ENCODE measurements at regions not wholly inside any gene's neighbourhood (a gene's known extent, or its start where the extent isn't known, plus 50 kb on each side); places are given as distances from the start of the nearest gene placed in this dataset.
"Not testable (repeated sequence)": the region's sequence is repeated elsewhere in the genome, so short reads cannot be mapped to it uniquely, and the experiment has no call there.

DNA sequence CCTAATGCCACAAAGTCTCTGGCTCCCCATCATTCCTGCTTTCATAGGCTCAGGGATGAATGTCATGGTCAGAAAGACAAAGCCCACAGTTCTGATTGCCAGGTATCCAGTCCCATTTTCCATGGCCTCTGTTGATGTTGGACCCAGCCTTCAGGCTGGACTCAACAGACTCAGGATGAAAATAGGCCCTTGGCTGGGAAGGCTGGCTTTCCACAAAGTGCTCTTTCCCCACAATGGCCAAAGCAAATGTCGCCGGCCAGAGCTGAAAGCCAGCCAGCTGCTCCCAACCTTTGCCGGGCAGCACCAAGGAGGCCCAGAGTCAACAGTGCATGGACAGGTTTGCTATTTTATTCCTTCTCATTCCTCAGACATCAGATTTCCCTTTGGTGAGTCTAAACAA is 430.1 kb upstream of the FGF16 start:
- H3K27ac ChIP-seq (ENCODE audit: extremely low read depth, low read depth, low read length): no peak overlapping the region
- H3K36me3 ChIP-seq (ENCODE audit: control insufficient read depth in 2 of 2, insufficient read depth in 1 of 2, low read length in 2 of 2): no peaks in the 10 kb centered on the region
- no peak overlapping the region for H3K4me3 ChIP-seq (ENCODE audit: low read depth, low read length)
- CTCF ChIA-PET: no interaction called here
- no peaks in the 10 kb centered on the region for H3K4me1 ChIP-seq (ENCODE audit: control insufficient read depth, insufficient read depth, low read length)
- no peaks in the 10 kb centered on the region; the same call in 1 of the 2 replicates for H3K9me3 ChIP-seq (ENCODE audit: control insufficient read depth, insufficient read depth, low read depth, low read length)
- POLR2A ChIA-PET: no interaction called here
- TF ChIP-seq, protein P1, sequence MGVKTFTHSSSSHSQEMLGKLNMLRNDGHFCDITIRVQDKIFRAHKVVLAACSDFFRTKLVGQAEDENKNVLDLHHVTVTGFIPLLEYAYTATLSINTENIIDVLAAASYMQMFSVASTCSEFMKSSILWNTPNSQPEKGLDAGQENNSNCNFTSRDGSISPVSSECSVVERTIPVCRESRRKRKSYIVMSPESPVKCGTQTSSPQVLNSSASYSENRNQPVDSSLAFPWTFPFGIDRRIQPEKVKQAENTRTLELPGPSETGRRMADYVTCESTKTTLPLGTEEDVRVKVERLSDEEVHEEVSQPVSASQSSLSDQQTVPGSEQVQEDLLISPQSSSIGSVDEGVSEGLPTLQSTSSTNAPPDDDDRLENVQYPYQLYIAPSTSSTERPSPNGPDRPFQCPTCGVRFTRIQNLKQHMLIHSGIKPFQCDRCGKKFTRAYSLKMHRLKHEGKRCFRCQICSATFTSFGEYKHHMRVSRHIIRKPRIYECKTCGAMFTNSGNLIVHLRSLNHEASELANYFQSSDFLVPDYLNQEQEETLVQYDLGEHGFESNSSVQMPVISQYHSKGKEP (tag by site-specific recombination; IDR thresholded peaks at IDR 0.05): no peak

DNA sequence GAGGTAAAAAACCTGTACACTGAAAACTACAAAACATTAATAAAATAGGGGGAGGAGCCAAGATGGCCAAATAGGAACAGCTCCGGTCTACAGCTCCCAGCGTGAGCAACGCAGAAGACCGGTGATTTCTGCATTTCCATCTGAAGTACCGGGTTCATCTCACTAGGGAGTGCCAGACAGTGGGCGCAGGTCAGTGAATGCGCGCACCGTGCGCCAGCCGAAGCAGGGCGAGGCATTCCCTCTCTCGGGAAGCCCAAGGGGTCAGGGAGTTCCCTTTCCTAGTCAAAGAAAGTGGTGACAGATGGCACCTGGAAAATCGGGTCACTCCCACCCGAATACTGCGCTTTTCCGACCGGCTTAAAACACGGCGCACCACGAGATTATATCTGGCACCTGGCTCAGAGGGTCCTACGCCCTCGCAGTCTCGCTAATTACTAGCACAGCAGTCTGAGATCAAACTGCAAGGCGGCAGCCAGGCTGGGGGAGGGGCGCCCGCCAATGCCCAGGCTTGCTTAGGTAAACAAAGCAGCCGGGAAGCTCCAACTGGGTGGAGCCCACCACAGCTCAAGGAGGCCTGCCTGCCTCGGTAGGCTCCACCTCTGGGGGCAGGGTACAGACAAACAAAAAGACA is 400.9 kb upstream of the FGF16 start:
- H3K4me3 ChIP-seq (ENCODE audit: low read depth, low read length); CTCF ChIA-PET; H3K9me3 ChIP-seq (ENCODE audit: control insufficient read depth, insufficient read depth, low read depth, low read length); POLR2A ChIA-PET; H3K27ac ChIP-seq (ENCODE audit: extremely low read depth, low read depth, low read length); H3K4me1 ChIP-seq (ENCODE audit: control insufficient read depth, insufficient read depth, low read length); H3K36me3 ChIP-seq (ENCODE audit: control insufficient read depth in 2 of 2, insufficient read depth in 1 of 2, low read length in 2 of 2): not testable (repeated sequence)
- peak; percentile 49; the same call in 1 of the 2 replicates for TF ChIP-seq ZNF335 (tag by site-specific recombination; conservative IDR thresholded peaks at IDR 0.05)
- TF ChIP-seq, protein P2, sequence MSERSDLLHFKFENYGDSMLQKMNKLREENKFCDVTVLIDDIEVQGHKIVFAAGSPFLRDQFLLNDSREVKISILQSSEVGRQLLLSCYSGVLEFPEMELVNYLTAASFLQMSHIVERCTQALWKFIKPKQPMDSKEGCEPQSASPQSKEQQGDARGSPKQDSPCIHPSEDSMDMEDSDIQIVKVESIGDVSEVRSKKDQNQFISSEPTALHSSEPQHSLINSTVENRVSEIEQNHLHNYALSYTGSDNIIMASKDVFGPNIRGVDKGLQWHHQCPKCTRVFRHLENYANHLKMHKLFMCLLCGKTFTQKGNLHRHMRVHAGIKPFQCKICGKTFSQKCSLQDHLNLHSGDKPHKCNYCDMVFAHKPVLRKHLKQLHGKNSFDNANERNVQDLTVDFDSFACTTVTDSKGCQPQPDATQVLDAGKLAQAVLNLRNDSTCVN (tag by site-specific recombination; optimal IDR thresholded peaks at IDR 0.05): peak; percentile 7

DNA sequence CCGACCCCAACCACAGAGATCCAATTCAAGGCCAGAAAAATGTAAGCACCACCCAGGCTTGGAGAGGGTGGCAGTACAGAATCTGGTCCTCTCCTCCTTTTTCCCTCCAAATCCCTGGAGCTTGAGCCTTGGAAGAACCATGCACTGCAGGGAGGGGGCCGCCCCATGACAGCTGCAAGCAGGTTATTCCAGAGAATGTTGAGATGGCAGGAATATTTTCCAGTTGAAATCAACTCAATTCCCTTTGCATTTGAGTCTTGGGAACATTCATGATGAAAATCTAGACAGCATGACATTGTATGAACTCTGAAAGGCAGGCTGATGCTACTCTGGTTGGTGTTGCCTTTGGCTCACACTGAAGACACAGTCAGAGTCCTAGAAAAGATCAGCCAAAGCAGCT is 386.6 kb upstream of the FGF16 start:
- CTCF ChIA-PET: no interaction called here
- POLR2A ChIA-PET: no interaction called here
- no peak overlapping the region for H3K4me3 ChIP-seq (ENCODE audit: low read depth, low read length)
- no peaks in the 10 kb centered on the region; the same call in 1 of the 2 replicates for H3K9me3 ChIP-seq (ENCODE audit: control insufficient read depth, insufficient read depth, low read depth, low read length)
- H3K36me3 ChIP-seq (ENCODE audit: control insufficient read depth in 2 of 2, insufficient read depth in 1 of 2, low read length in 2 of 2): no peaks in the 10 kb centered on the region
- no peak overlapping the region for H3K27ac ChIP-seq (ENCODE audit: extremely low read depth, low read depth, low read length)
- H3K4me1 ChIP-seq (ENCODE audit: control insufficient read depth, insufficient read depth, low read length): no peaks in the 10 kb centered on the region
- no peak for TF ChIP-seq ZNF658 (tag by site-specific recombination; IDR thresholded peaks at IDR 0.05)
- TF ChIP-seq SALL2 (tag by site-specific recombination; IDR thresholded peaks at IDR 0.05; ENCODE audit: borderline replicate concordance): no peak
- TF ChIP-seq YY1 (tag by site-specific recombination; IDR thresholded peaks at IDR 0.05): no peak
- no peak for TF ChIP-seq ZNF596 (tag by site-specific recombination; IDR thresholded peaks at IDR 0.05)
- TF ChIP-seq ZNF561 (tag by site-specific recombination; IDR thresholded peaks at IDR 0.05; ENCODE audit: borderline replicate concordance): no peak

DNA sequence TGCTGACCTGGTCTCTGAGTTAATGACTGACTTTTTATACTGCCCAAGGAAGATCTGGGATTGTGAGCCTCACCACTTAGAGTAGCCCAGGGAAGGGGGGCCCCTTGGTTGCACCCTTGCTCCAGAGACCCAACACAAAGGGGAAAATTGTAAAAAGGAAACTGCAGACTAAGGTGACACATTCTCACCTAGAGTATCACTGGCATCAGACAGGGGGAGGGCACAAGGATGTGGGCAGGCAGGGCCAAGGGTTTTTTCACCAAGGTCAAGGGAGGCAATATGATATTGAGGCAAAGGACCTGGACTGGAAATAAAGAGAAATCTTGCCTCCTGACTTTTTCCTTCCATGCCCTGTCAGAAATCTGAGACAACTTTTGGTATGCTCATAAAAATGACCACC is 386.2 kb upstream of the FGF16 start:
- Histone ChIP-seq H3K4me3 (ENCODE audit: low read depth, low read length) (no peak overlapping the region), H3K27ac (ENCODE audit: extremely low read depth, low read depth, low read length) (no peak overlapping the region), H3K9me3 (ENCODE audit: control insufficient read depth, insufficient read depth, low read depth, low read length) (no peaks in the 10 kb centered on the region; the same call in none of the 2 replicates), H3K4me1 (ENCODE audit: control insufficient read depth, insufficient read depth, low read length) (no peaks in the 10 kb centered on the region), H3K36me3 (ENCODE audit: control insufficient read depth in 2 of 2, insufficient read depth in 1 of 2, low read length in 2 of 2) (no peaks in the 10 kb centered on the region)
- CTCF ChIA-PET: interaction anchor here (0.5 kb wide), 1 partner anchor 12 kb away, joined by 3 read pairs; no protein-coding TSS in a partner anchor
- POLR2A ChIA-PET: no interaction called here
- TF ChIP-seq, protein P2 (tag by site-specific recombination; optimal IDR thresholded peaks at IDR 0.05): no peak
- TF ChIP-seq ZNF223 (tag by site-specific recombination; IDR thresholded peaks at IDR 0.05): no peak
- TF ChIP-seq ZNF629 (tag by site-specific recombination; IDR thresholded peaks at IDR 0.05): no peak
- no peak for TF ChIP-seq IKZF3 (tag by site-specific recombination; IDR thresholded peaks at IDR 0.05)
- TF ChIP-seq ZNF561 (tag by site-specific recombination; IDR thresholded peaks at IDR 0.05; ENCODE audit: borderline replicate concordance): no peak
- TF ChIP-seq, protein P3, sequence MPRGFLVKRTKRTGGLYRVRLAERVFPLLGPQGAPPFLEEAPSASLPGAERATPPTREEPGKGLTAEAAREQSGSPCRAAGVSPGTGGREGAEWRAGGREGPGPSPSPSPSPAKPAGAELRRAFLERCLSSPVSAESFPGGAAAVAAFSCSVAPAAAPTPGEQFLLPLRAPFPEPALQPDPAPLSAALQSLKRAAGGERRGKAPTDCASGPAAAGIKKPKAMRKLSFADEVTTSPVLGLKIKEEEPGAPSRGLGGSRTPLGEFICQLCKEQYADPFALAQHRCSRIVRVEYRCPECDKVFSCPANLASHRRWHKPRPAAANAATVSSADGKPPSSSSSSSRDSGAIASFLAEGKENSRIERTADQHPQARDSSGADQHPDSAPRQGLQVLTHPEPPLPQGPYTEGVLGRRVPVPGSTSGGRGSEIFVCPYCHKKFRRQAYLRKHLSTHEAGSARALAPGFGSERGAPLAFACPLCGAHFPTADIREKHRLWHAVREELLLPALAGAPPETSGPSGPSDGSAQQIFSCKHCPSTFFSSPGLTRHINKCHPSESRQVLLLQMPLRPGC (tag by site-specific recombination; IDR thresholded peaks at IDR 0.05): no peak
- TF ChIP-seq ZNF274 (IDR thresholded peaks at IDR 0.05; ENCODE audit: low read length): no peak
- no peak for TF ChIP-seq ZNF274 (tag by site-specific recombination; IDR thresholded peaks at IDR 0.05; ENCODE audit: borderline replicate concordance)
- no peak for TF ChIP-seq ZNF624 (tag by site-specific recombination; IDR thresholded peaks at IDR 0.05)
- TF ChIP-seq, protein P4, sequence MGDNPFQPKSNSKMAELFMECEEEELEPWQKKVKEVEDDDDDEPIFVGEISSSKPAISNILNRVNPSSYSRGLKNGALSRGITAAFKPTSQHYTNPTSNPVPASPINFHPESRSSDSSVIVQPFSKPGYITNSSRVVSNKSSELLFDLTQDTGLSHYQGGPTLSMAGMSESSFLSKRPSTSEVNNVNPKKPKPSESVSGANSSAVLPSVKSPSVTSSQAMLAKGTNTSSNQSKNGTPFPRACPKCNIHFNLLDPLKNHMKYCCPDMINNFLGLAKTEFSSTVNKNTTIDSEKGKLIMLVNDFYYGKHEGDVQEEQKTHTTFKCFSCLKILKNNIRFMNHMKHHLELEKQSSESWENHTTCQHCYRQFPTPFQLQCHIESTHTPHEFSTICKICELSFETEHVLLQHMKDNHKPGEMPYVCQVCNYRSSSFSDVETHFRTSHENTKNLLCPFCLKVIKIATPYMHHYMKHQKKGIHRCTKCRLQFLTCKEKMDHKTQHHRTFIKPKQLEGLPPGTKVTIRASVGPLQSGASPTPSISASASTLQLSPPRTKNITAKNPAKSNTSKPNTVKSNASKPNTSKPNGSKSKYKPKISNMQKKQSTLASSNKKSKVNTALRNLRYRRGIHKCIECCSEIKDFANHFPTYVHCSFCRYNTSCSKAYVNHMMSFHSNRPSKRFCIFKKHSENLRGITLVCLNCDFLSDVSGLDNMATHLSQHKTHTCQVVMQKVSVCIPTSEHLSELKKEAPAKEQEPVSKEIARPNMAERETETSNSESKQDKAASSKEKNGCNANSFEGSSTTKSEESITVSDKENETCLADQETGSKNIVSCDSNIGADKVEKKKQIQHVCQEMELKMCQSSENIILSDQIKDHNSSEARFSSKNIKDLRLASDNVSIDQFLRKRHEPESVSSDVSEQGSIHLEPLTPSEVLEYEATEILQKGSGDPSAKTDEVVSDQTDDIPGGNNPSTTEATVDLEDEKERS (tag by site-specific recombination; IDR thresholded peaks at IDR 0.05): no peak
